DND-41 (cell line): ENCODE measurements at regions not wholly inside any gene's neighbourhood (a gene's known extent, or its start where the extent isn't known, plus 50 kb on each side); places are given as distances from the start of the nearest gene placed in this dataset.

Source experiments
- CTCF ChIP-seq: IDR thresholded peaks from 2 replicates; pipeline ENCODE4 v1.5.1; 2012; ENCODE audit warnings: borderline replicate concordance, low read length, moderate library complexity, mild to moderate bottlenecking; ENCODE audit not compliant: poor library complexity, severe bottlenecking; ENCODE audit errors: extremely low read depth
- EZH2 ChIP-seq: IDR thresholded peaks from 3 replicates; pipeline ENCODE4 v1.6.1; 2012; ENCODE audit warnings: borderline replicate concordance, low read depth, mild to moderate bottlenecking, moderate library complexity, low read length, inconsistent platforms; ENCODE audit not compliant: severe bottlenecking

DNA sequence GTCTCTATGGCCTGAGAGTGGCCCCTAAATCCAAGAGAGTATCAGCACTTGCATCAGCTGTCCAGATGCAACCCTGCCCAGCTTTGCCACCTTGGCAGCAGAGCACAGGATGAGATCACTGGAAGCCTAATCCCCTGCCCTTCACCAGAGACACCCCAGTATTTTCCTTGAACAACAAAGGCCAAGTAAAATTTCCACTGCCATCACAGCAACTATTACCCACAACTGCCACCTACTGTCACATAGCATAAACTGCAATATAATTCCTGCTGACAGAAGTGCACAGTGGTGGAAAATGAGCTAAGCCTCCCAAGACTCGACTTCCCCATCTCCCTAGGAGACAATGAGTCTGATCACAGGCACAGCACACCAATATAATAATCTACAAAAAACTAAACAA, 462.8 kb upstream of the ZWINT start:
- TF ChIP-seq CTCF, result peak; percentile 51
- no peak for TF ChIP-seq EZH2
